NCI-H748 (cell line): ENCODE measurements at regions not wholly inside any gene's neighbourhood (a gene's known extent, or its start where the extent isn't known, plus 50 kb on each side); places are given as distances from the start of the nearest gene placed in this dataset.

ENCODE experiments used
- DNase-seq: peaks from one replicate; lab custom pipeline; 2025; ENCODE audit not compliant: unreplicated experiment; lab: John Stamatoyannopoulos, UW

DNA sequence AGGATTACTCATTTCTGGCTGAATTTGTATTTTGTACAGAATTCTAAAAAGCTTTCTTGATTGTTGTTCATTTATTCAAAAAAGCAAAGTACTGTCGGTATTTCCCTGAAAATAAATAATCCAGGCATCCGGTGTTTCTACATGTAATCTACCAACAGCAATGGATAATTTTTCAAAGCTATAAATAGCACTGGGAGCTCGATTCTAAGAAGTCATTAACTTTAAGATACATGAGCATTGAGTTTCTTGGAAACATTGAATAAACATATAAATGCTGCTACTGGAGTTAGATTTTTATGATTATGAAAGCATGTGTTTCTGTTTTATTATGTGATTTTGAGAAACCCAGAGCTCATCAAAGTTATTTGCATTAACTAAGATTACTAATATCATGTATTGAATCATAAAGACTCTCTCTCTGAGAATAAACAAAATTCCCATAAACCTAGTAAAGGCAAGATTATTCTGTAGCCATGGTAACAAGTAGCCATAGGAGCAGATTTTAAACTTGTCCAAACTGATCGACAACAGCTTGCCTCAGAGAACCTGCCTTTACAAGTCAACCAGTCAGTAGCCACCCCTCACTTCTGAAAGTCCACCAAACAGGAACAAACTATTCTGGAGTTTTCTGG lies 197.0 kb downstream of the DRD1 start:
- no peak for DNase-seq

DNA sequence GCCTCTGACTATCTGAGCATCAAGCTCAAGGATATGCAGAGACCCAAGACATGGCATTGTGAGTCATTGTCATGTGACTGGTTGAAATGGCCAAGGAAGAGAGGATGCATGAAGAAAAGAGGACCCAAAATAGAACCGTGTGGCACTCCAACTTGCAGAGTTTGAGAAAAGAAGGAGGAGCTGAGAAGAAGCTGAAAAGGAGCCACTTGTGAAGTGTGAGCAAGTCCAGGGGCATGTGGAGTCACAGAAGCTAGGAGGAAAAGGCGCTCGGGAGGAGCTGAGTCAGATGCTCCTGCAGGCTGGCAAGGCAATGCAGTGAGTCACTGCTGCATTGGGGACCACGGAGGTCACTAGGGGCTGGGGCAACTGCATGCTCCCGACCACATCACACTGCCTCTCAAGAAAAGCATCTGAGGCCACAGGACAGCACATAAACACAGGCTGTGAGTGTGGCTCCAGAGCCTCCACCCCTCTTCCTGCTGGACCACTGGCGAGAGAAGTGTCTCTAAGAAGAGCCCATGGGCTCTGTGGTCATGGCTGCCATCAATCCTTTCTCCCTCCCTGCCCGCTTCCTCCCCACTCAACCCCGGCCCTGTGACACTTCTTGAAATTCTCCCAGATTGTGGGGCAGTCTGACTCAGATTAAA lies 197.6 kb downstream of the DRD1 start:
- no peak for DNase-seq

DNA sequence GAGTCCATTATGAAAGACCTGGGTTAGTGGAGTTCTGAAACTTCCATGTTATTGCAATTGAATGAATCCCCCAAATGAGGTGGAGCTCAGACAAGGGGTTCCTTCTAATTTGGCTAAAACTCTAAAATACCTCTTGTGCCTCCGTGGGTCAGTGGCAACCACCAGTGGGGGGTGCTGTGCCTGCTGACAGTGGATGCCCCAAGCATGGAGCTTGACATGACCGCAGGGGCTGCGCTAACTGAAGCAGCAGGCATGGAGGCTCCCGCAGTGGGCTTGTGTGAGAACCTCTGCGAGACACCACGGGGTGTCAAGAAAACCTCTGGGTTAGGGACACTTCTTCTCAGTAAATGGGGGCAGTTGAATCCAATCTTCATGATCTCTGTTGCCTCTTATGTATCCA lies 200.5 kb downstream of the DRD1 start:
- no peak for DNase-seq

DNA sequence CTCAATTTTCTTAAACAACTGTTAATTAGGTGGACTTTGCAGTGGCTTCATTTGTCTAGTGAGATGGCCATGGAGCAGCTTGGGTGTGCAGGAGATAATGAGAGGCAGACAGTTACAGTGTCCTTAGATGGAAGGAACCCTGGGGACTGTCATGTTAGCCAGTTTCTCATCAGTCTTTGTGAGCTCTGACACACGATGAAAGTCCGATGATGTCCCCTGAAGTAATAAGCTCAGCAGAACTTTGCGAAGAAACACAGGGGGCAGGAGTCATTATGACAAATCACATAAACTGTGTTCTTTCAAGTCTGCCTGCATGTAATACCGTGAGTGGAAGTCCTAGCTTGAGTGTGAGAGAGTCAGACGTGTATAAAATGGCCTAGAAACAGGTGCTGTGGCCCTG lies 201.8 kb downstream of the DRD1 start:
- DNase-seq = no peak

DNA sequence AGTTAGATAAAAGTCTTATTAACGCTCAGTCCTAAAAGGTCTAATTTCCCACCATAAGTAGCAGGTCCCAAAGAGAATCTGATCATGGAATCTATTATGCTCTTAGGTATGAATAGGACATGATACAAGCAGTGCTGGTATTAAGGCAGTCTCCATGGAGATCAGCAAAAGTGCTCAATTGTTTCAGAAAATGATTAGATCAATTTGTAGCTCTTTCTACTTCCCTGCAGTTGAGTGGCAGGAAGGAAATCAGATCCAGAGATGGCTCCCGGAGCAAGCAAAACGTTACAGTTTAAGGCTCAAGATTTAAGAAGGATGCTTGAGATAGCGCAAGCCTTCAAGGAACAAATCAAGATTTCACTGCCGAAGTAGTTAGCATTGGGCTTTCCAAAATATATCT lies 205.7 kb downstream of the DRD1 start:
- no peak for DNase-seq

DNA sequence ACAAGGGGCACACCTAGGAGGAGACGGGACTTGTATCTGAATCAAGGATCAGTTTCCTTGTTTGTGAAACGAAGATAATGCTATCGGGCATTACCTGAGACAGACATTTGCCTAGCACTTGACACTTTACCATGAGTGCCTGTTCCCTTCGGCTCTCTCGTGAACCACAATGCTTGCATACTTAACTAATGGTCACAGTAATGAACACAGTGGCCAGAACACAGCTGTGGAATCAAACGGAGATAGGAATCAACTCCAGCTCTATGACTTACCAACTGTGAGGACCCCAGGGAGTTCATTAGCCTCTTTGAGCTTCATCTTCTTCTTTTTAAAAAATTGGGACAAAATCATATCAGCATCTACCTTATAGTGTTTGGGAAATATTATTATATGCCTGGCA lies 207.8 kb downstream of the DRD1 start:
- no peak for DNase-seq

DNA sequence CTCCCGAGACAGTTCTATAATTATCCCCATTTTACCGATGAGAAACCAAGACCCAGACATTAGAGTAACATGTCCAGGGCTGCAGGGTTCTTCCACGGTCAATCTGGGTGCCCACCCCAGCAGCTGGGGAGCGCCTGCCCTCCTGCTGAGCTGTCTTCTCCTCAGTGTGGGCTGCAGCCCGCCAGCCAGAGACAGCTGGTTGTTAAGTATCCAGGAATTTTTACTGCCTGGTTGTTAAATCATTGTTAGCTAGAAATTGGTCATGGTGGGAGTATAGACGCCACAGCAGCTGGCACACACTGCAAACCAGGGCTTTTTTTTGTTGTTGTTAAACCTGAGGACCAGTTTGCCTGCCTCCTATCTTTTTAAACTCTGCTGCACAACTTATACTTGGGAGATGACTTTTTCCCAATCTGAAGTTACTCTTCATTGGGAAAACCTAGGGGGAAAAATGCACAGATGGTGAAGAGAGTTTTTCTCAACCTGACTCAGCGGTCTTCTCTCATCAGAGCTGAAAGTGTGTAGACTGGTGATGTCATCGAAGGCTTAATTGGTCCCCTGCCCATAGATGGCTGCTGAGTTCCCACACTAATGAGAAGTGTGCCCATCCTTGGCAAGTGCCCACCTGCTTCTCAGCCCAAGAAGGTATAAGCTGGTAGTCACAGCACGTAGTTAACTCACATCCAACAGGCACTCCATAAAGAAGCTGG lies 208.6 kb downstream of the DRD1 start:
- no peak for DNase-seq

DNA sequence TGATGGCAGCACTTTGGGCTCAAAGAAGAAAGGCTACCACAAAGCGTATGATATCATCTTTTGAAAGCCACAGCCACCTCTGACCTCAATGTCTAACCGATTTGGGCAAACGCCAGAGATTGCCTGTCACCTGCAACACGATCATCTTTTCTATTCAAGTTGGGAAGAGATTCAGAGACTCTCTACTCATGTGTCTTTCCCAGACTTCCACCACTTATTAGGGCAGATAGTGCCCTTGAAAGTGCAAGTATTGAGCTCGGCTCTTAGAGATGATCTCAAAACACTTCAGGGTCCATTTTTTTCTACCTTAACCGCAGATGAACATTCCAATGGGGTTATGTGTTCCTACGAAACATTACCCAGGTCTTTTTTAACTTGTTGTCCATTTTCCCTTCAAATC lies 213.7 kb downstream of the DRD1 start:
- DNase-seq = no peak

DNA sequence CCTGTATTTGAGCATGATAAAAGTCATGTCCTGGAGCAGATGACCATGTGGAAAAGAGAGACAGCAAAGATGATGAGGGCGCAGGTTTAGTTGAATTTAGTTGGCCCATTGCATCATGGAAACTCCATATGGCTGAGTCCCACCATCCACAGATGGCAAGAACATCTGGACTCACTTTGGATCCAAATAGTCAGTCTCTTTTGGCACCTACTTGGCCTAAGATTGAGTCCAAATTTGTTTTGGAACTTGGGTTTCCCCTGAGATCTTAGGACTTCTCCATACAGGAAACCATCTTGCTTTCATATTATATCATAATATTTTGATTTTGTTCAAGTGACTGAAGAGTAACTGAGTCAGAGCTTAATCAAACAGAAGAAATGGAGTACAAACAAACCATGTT lies 217.5 kb downstream of the DRD1 start:
- no peak for DNase-seq

DNA sequence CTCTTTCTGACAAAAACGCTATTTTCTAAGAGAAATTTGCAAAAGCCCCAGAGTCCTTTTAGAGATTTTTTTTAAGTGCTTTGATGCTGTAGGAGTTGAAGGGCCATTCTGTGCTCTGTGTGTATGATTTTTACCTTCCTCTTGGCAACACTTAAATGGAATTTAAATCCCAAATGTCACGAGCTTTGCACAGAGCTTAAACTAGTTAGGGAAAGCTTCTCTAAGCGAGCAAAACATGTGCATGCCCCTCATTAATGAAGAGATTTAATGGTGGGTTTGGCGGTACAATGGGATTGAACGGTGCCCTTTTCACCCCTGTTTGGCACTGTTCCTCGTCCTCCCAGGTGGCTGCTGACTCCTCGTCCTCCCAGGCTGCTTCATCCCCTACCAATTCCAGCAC lies 220.7 kb downstream of the DRD1 start:
- peak; percentile 37 for DNase-seq

DNA sequence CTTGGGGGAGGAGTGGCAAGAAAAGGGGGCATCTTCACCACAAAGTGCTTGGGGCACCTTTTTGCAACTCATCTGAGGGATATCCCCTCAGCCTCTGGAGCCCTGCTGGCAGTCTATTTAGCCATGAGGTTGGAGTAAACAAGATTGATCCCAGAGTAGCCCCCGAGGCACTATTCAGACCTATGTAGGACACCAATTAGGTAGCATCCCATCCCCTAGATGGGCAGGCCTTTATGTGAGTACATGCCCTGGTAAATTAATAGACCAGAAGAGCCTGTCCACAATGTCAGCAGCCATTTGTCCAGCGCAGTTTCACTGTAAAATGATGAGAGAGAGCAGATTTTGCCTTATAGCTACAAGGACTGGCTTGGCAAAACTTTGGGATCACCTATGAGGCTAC lies 221.4 kb downstream of the DRD1 start:
- DNase-seq = no peak

DNA sequence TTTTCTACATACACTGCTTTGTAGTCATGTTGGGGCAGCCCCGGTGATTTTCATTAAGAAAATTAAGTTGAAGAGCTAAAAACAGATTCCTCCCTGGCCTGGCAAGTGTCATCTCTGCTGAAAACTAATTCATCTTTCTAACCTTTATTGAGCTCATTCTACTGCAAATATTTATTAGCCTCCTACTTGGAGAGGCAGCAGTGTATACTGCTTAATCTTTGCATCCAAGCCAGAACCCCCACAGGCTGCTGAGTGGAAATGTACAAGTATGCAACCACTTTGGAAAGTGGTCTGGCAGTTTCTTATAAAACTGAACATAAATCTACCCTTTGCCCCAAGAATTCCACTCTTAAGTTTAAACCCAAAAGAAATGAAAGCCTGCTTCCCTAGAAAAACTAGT lies 223.4 kb downstream of the DRD1 start:
- no peak for DNase-seq

DNA sequence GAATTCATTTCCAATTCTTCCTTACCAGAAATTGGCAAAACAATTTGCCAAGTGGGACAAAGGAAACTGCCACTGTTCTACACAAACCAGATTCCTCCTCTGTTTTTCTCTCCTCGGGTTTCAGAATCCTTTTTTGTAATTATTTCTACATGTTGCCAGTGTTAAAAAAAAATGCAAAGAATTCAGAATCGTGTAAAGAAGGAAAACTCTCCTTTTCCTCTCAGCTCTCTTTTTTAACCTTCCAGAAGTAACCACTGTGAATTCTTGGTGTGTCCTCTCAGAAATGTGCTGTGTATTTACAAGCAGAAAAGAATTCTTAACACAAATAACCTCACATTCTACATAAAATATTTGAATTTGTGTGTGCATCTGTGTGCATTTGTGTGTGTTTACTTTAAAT lies 224.6 kb downstream of the DRD1 start:
- DNase-seq = no peak

DNA sequence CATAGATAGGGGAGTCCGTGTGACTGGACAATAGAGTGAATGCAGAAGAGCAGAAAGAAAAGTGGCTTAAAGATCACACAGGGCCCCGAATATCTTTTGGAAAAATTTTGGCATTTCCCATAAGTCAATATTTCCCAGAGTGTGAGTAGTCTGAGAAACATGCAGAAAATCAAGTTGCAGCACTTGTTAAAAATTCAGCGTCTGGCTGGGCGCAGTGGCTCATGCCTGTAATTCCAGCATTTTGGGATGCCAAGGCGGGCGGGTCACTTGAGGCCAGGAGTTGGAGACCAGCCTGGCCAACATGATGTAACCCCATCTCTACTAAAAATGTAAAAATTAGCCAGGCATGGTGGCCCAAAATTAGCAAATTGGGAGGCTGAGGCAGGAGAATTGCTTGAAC lies 227.0 kb downstream of the DRD1 start:
- no peak for DNase-seq

DNA sequence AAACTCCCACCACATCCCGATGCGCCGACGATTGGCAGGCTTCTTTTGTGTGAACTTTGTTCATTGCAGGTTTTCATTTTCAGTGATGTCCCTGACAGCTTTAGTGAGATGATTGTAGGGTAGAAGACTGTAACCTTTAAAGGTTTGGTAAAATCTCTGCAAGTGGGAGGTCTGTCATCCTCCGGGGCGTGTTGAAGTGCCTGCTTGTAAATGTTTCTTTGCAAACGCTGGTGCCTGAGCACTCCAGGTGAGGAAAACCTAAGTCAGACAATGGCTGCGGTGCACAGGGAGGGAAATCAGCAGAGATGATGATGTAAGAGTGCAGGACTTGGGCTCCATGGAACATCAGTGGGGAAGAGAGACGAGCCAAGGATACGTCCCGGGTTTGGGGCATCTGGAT lies 228.1 kb downstream of the DRD1 start:
- no peak for DNase-seq

DNA sequence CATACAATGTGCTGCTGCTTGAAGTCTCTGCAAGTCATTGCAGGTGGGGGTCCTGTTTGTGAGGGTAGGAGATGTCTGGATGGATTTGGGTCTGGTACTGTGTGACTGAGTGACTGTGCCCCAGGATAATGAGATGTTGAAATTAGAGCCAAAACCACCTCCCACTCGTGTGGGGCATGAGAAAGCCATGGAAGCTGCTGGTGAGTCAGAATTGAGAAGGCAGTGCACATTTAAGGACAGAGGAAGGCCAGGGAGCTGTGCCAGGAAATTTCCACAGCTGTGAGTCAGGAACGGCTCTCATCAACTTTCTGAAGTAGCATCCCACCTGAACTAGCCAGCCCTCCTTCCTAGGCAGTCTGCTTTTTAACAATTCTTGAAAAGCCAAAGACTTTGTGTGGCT lies 229.8 kb downstream of the DRD1 start:
- DNase-seq = no peak

DNA sequence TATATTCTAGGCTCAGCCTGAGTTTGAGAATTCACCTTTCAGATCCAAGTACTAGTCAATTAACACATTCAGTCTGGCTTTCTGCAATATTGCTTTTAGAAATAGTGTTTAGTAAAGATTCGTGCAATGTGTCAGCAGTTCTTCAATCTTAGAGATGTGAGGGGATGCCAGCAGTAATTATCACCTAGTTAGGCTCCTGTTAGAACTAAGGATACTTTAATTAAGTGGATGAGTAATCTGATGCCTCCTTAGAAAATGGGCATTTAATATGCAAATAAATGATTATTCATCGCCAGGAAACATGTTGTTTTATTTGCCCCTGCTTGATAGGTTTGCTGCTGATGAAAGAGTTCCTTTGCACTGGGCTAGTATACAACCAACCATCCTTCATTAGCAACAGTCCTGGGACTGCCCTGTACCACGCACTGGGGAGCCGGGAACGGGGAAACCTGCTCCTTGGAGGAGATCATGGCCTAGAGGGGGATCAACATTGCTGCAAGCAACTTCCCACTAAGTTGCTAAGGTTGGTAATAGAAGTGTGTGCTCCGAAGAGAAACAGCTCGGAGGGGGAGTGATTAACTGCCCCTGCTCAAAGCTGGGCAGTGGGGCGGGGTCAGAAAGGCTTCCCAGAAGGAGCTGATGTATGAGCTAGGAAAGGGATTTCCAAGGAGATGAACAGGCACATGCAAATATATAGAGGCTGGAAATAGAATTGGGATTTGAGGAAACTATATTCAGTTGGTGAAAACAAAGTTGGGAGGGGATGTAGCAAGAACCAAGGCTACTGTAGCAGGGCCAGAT lies 231.8 kb downstream of the DRD1 start:
- no peak for DNase-seq

DNA sequence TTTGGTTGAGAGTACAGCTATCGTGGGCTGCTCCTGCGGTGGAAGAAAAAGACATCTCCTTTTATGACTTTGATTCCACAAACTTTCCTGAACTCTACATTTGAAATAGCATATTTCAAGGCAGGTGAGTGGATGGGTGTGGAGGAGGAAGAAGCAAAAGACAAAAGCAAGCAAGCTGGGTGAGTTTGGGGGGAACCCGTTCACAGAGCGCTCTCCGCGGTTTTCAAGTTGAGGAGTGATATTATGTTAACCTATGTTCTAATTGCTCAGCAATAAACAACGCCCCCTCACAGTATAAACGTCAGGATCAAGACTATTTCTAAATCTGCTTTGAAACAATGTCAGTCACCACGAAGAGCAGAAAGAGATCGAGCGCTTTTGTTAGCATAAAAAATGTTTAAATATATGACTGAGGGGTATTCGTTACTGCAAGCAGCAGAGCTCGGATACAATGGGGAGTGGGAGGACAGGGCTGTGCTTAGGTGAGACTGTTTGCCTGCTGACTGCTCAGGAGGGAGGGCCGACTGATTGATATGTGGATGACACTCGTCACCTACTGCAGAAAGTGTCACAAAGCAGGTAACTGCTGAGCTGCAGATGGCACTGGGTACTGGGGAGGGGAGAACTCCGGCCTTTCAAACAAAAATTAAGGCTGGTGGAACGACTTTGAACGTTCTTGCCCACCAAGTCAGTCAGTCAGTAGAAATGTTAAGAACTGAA lies 236.5 kb downstream of the DRD1 start:
- DNase-seq = no peak

DNA sequence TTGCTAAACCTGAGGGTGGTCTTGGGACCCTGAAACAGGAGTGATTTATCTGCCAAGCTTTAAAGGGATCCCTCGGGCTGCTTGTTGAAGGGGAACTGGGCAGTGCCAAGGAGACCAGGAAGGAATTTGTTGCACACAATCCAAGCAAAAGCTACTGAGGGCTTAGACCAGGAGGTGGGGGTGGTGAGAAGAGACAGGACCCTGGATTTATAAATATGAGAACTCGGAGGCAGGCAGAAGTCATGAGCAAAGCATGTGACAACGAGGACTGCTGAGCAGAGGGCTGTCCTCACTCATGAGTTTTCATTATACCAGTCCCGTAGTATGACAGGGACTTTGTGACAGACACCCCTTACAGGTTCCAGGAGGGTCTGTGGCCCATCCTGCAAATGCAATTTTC lies 237.3 kb downstream of the DRD1 start:
- DNase-seq = no peak

DNA sequence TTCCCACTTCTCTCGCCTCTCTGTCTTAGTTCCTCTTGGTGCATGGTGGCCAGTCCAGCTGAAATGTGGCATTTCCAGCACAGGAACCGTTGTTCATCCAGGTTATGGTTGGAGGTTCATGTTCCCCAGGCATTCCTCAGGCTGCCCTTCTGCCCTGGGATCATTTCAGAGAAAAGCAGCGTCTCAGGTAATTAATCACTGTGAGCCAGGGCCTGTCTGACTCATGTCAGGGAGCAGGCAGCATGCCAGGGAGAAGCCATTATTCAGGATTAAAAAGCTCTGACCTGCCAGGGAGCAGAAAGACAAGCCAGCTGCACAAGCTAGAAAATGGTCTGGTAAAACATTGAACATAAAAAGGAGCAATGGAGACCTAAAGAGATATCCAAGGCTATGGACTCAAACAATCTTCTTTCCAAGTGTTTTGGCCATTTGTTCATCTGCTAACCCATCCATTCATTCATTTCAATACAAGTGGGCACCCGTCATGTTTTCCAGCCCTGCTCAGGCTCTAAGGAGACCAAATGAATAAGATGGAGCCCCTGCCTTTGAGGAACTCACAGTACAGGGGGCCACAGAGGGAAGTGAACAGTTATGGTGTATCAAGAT lies 241.4 kb downstream of the DRD1 start:
- peak; percentile 37 for DNase-seq

DNA sequence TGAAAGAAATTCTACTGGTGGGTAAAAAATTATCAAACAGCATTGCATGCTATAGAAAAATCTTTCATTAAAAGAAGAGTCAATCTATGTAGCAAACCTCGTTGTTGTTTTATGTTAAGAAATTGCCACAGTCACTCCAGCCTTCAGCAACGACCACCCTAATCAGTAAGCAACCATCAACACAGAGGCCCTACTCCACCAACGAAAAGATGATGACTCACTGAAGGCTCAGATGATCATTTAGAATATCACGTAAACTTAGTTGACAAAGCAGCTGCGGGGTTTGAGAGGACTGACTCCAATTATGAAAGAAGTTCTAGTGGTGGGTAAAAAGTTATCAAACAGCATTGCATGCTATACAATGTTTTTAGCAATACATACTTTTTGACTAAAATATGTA lies 242.6 kb downstream of the DRD1 start:
- DNase-seq = no peak
